ENCODE measurements at regions not wholly inside any gene's neighbourhood (a gene's known extent, or its start where the extent isn't known, plus 50 kb on each side); places are given as distances from the start of the nearest gene placed in this dataset.

GRCh38 chr6:43909474-43910148 lies 139.6 kb downstream of the VEGFA start:
- DNase-seq (ENCODE audit: low spot score) = no peak

- DNase-seq (ENCODE audit: low spot score) = no peak
These were observed 137.9 kb downstream of the VEGFA start for GRCh38 chr6:43907789-43908472.

- no peak for DNase-seq (ENCODE audit: low spot score)
These were observed 137.3 kb downstream of the VEGFA start for GRCh38 chr6:43907312-43907711.

- DNase-seq (ENCODE audit: low spot score) = no peak
These were observed 134.5 kb downstream of the VEGFA start for GRCh38 chr6:43904311-43905123.

DNA sequence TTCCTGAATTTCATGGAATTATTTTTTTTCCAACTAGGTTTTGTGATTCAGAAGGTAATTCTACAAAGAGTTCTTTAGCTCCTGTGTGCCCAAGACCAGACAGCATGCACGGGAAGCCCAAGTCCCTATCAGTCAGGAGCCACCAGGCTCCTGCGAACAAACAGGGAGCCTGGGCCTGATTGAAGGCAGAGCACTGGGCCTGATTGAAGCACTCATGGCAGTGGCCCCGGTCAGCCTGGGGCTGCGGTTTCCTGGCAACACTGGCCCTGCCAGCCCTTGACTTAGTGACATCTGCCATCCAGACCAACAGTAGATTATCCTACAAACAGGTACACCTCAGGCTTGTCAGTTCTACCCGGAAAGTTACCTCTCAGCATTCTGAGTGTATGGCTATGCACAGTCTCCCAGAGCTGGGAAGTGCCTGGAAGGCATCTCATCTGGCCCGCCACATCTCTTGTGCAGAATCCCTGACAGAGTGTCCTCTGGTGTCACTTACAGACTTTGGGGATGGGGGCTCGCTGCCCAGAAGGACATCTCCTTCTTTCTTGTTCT lies 133.8 kb downstream of the VEGFA start:
- DNase-seq (ENCODE audit: low spot score) = no peak

DNA sequence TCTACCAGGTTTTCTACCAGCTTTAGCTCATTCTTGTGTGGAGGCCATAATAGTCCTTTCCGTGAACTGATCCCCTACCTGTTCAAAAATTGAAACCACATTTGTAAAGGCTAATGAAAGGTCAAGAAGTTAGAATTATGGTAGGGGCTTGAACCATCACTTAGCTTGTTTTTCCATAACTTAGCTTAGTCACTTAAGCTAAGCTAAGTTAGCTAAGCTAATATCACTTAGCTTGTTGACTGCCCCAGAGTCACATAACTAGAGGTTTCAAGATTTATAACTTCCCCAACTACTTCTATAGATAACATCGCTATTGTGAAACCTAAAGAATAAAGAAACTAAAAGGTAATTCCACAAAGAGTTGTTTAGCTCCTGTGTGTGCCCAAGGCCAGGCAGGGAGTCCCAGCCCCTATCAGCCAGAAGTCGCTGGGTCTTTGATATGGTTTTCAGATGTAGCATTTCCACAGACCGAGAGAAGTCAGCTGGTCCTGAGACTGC lies 131.8 kb downstream of the VEGFA start:
- no peak for DNase-seq (ENCODE audit: low spot score)

- DNase-seq (ENCODE audit: low spot score) = no peak
These were observed 131.1 kb downstream of the VEGFA start for GRCh38 chr6:43900916-43901732.

- DNase-seq (ENCODE audit: low spot score) = no peak
These were observed 130.5 kb downstream of the VEGFA start for GRCh38 chr6:43900560-43900915.

DNA sequence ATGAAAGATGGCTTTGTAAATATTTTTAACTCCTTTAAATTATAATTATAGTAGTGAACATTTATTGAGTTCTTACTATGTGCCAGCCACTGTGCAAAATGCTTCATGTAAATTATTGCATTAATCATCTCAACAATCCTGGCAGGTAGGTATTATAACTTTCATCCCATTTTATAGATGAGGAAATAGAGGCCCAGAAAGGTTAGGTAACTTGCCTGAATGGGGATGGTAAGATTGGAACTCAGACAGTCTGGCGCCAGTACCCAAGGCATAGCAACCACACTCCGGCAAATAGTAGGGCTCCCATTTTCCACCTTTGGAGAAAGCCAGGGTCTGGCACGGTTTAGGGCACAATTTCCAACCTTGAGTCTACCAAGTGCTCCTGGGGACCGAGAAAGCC lies 129.8 kb downstream of the VEGFA start:
- no peak for DNase-seq (ENCODE audit: low spot score)

GRCh38 chr6:43898358-43899131 lies 128.5 kb downstream of the VEGFA start:
- no peak for DNase-seq (ENCODE audit: low spot score)

DNA sequence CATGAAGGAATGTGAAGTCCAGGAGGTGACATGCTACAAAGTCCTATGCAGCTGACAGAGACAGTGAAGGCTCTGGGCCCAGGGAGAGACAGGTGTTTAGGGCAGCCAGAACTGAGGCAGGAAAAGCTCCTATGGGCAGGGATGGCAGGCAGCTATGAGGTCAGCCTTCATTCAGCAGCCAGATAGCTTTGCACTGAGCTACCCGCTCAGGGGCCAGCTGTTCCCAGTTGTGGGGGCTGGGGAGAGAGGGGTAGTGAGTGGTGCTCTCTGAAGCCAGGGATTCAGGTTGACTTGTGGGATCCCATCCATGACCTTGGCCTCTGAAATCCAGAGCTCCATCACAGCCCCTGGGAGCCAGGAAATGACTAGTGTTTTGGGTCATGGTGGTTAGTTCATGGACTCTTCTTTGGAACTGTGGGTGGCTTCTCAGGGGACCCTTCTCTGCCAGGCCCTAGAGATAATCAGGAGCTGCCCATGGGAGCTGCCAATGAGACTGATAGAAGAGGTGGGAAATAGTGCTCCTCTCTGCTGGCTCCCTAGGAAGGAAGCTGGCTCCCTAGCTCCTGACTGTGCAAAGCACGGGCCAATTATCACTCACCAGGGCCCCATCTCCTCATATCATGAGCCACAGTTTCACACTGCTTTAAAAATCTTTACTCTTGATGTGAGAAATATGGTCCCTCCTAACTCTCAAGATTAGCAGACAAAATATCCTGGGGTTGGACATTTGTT lies 127.7 kb downstream of the VEGFA start:
- no peak for DNase-seq (ENCODE audit: low spot score)

DNA sequence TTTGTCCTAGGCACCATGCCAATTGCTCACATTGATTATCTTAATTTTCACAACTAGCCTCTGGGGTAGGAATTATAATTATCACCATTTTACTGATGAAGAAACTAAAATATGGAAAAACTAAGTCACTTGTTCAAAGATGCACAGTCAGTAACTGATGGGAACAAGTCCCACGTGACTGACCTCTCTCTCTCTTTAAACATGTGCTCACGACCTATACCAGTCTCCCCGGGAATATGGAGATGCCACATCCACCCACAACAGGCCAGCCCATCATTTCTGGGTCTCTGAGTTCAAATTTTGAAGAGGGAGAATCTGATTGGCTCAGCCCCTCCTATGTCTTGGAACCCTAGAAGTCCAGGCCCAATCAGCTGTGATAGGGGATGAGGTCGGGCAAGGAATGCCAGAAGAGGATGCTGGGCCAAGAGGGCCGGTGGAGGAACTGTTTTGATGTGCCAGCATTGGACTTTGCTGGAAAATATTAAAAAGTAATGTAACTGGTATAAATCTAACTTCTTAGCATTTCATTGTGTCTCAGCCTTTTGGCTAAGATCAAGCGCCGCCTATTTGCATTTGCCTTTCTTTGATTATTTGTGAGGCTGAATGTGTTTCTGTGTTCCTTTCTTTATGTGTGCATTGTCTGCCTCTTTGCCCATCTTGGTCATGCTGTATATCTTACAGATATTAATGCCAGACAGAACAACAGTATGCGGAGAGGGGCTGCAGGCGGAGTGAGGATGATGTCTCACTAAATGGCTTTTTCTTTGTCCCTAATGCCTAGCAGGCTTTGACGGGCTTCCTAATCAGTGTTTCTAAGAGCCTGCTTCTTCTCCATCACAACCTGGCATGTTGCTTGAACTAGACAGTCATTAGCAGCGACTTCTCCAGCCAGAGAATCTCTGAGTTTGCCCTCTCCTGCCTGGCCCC lies 126.6 kb downstream of the VEGFA start:
- no peak for DNase-seq (ENCODE audit: low spot score)

DNA sequence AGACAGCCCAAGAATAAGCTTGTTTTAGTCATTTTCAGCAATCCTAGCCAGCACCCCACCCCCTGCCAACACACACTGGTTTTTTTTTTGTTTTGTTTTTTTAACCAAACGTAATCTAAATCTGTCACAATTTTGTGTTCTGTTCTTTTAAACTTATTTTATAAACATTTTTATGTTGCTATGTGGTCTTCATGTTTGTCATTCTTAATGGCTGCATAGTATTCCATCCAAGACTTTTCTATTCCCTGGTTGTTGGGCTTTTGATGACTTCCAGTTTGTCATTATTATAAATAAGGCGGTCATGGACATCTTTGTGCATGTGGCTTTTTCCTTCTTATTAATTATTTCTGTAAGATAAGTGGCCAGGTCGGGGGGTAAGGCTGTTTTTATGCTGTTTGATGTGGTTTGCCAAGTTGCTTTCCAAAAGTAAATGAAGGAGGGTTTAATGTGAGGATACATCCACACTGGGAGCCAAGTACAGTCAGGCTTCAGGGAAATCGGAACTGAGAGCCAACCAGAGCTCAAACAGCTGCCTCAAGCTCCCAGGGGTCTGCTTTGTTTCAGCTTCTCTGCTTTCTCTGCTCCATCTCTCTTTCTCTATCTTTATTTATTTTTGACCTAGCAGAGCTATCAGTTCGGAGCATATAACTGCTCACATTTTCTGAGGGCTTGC lies 125.8 kb downstream of the VEGFA start:
- no peak for DNase-seq (ENCODE audit: low spot score)

- DNase-seq (ENCODE audit: low spot score) = no peak
These were observed 123.1 kb downstream of the VEGFA start for GRCh38 chr6:43893073-43893472.

- DNase-seq (ENCODE audit: low spot score) = no peak
These were observed 121.3 kb downstream of the VEGFA start for GRCh38 chr6:43891072-43891870.

GRCh38 chr6:43890197-43891062 lies 120.4 kb downstream of the VEGFA start:
- no peak for DNase-seq (ENCODE audit: low spot score)

All from umbilical cord (tissue), 1 donor.